Skeletal muscle tissue (tissue), 3 donors: ENCODE measurements at regions not wholly inside any gene's neighbourhood (a gene's known extent, or its start where the extent isn't known, plus 50 kb on each side); places are given as distances from the start of the nearest gene placed in this dataset.
"Not testable (repeated sequence)": the region's sequence is repeated elsewhere in the genome, so short reads cannot be mapped to it uniquely, and the experiment has no call there.

Experiments used
- H3K27ac ChIP-seq: one replicate; pipeline ENCODE4 v1.7.0; 2013; ENCODE audit warnings: mild to moderate bottlenecking, low read depth, low read length, inconsistent platforms
- H3K27me3 ChIP-seq, 3 donors: one replicate each; pipeline ENCODE4 v1.7.0; 2013; ENCODE audit warnings: low read length in 3 of 3; ENCODE audit not compliant: control insufficient read depth in 3 of 3, insufficient read depth in 3 of 3
- H3K36me3 ChIP-seq, 3 donors: one replicate each; pipeline ENCODE4 v1.7.0; 2013; ENCODE audit warnings: low read length in 3 of 3; ENCODE audit not compliant: control insufficient read depth in 3 of 3, insufficient read depth in 3 of 3
- H3K4me1 ChIP-seq, 3 donors: one replicate each; pipeline ENCODE4 v1.7.0; 2013; ENCODE audit warnings: low read length in 3 of 3, mild to moderate bottlenecking in 3 of 3; ENCODE audit not compliant: control insufficient read depth in 3 of 3, insufficient read depth in 3 of 3
- H3K4me3 ChIP-seq, 3 donors: one replicate each; pipeline ENCODE4 v1.7.0; 2013; ENCODE audit warnings: low read length in 3 of 3
- H3K9ac ChIP-seq, 3 donors: one replicate each; pipeline ENCODE4 v1.7.0; 2013; ENCODE audit warnings: low read length in 3 of 3, mild to moderate bottlenecking in 3 of 3, moderate library complexity in 2 of 3, low read depth in 1 of 3
- H3K9me3 ChIP-seq, 3 donors: one replicate each; pipeline ENCODE4 v1.7.0; 2013; ENCODE audit warnings: low read length in 3 of 3; ENCODE audit not compliant: control insufficient read depth in 3 of 3
- donor health status: Osteomylitis.

- Histone ChIP-seq H3K4me1 (peaks cover 2 to 10% (median 8%) of the 10 kb centered on the region in 3 donors), H3K9me3 (no peaks in the 10 kb centered on the region), H3K9ac (no peak overlapping the region), H3K36me3 (no peaks in the 10 kb centered on the region), H3K4me3 (no peak overlapping the region), H3K27ac (no peak overlapping the region), H3K27me3 (peaks cover 0 to 10% (median 10%) of the 10 kb centered on the region in 3 donors)
Observed at GRCh38 chr15:69673291-69673881, 220.8 kb downstream of the RPLP1 start.

GRCh38 chr15:69675731-69676130, 223.1 kb downstream of the RPLP1 start:
- Histone ChIP-seq H3K4me1 (no peaks in the 10 kb centered on the region), H3K27me3 (peaks cover 0 to 10% (median 10%) of the 10 kb centered on the region in 3 donors), H3K9me3 (no peaks in the 10 kb centered on the region), H3K27ac (no peak overlapping the region), H3K4me3 (no peak overlapping the region), H3K36me3 (no peaks in the 10 kb centered on the region), H3K9ac (no peak overlapping the region)

GRCh38 chr15:69677403-69677802, 224.8 kb downstream of the RPLP1 start:
- H3K9ac ChIP-seq, result no peak overlapping the region
- H3K27me3 ChIP-seq, result peaks cover 0 to 10% (median 5%) of the 10 kb centered on the region in 3 donors
- H3K4me1 ChIP-seq, result no peaks in the 10 kb centered on the region
- H3K36me3 ChIP-seq, result no peaks in the 10 kb centered on the region
- H3K9me3 ChIP-seq, result peaks cover 0 to under 1% (median 0%) of the 10 kb centered on the region in 3 donors
- no peak overlapping the region for H3K4me3 ChIP-seq
- no peak overlapping the region for H3K27ac ChIP-seq

GRCh38 chr15:69679623-69680228, 227.1 kb downstream of the RPLP1 start:
- H3K9me3 ChIP-seq, result peaks cover 0 to 2% (median 0%) of the 10 kb centered on the region in 3 donors
- peaks cover 0 to 10% (median 3%) of the 10 kb centered on the region in 3 donors for H3K27me3 ChIP-seq
- no peak overlapping the region for H3K4me3 ChIP-seq
- H3K36me3 ChIP-seq, result no peaks in the 10 kb centered on the region
- no peak overlapping the region for H3K27ac ChIP-seq
- H3K9ac ChIP-seq, result no peak overlapping the region
- no peaks in the 10 kb centered on the region for H3K4me1 ChIP-seq

GRCh38 chr15:69684823-69685222, 232.2 kb downstream of the RPLP1 start:
- H3K4me1 ChIP-seq, H3K36me3 ChIP-seq, H3K4me3 ChIP-seq, H3K9ac ChIP-seq, H3K27me3 ChIP-seq, H3K9me3 ChIP-seq, H3K27ac ChIP-seq: not testable (repeated sequence)

GRCh38 chr15:69685512-69686452, 233.2 kb downstream of the RPLP1 start:
- no peaks in the 10 kb centered on the region for H3K36me3 ChIP-seq
- H3K9me3 ChIP-seq, result peaks cover 0 to 4% (median 2%) of the 10 kb centered on the region in 3 donors
- no peak overlapping the region for H3K27ac ChIP-seq
- no peak overlapping the region for H3K4me3 ChIP-seq
- H3K9ac ChIP-seq, result no peak overlapping the region
- peaks cover 0 to 3% (median 3%) of the 10 kb centered on the region in 3 donors for H3K27me3 ChIP-seq
- no peaks in the 10 kb centered on the region for H3K4me1 ChIP-seq

- peaks cover 0 to 3% (median 3%) of the 10 kb centered on the region in 3 donors for H3K27me3 ChIP-seq
- peaks cover 0 to 4% (median 2%) of the 10 kb centered on the region in 3 donors for H3K9me3 ChIP-seq
- H3K4me3 ChIP-seq, result no peak overlapping the region
- H3K4me1 ChIP-seq, result no peaks in the 10 kb centered on the region
- H3K36me3 ChIP-seq, result no peaks in the 10 kb centered on the region
- H3K9ac ChIP-seq, result no peak overlapping the region
- no peak overlapping the region for H3K27ac ChIP-seq
Observed at GRCh38 chr15:69686626-69687025, 234.0 kb downstream of the RPLP1 start.

- H3K4me1 ChIP-seq, result no peaks in the 10 kb centered on the region
- no peaks in the 10 kb centered on the region for H3K36me3 ChIP-seq
- no peak overlapping the region for H3K4me3 ChIP-seq
- H3K9ac ChIP-seq, result no peak overlapping the region
- peaks cover 0 to 3% (median 3%) of the 10 kb centered on the region in 3 donors for H3K27me3 ChIP-seq
- H3K27ac ChIP-seq, result no peak overlapping the region
- peaks cover 0 to 4% (median 0%) of the 10 kb centered on the region in 3 donors for H3K9me3 ChIP-seq
Observed at GRCh38 chr15:69689133-69689532, 236.5 kb downstream of the RPLP1 start.

- Histone ChIP-seq H3K4me3 (no peak overlapping the region), H3K9me3 (peaks cover 0 to 4% (median 0%) of the 10 kb centered on the region in 3 donors), H3K4me1 (no peaks in the 10 kb centered on the region), H3K27me3 (peaks cover 0 to 3% (median 3%) of the 10 kb centered on the region in 3 donors), H3K9ac (no peak overlapping the region), H3K36me3 (no peaks in the 10 kb centered on the region), H3K27ac (no peak overlapping the region)
Observed at GRCh38 chr15:69691307-69692015, 238.8 kb downstream of the RPLP1 start.
